ENCODE measurements at regions not wholly inside any gene's neighbourhood (a gene's known extent, or its start where the extent isn't known, plus 50 kb on each side); places are given as distances from the start of the nearest gene placed in this dataset.

- no peak for TF ChIP-seq EZH2 (IDR thresholded peaks at IDR 0.05; ENCODE audit: insufficient read depth, poor library complexity, severe bottlenecking)
- no peak for TF ChIP-seq EZH2phosphoT487 (IDR thresholded peaks at IDR 0.05; ENCODE audit: insufficient read depth, low read depth)
These were observed 223.1 kb upstream of the LEF1 start for GRCh38 chr4:108391701-108392455.
